SKM-1 (cell line): ENCODE measurements at regions not wholly inside any gene's neighbourhood (a gene's known extent, or its start where the extent isn't known, plus 50 kb on each side); places are given as distances from the start of the nearest gene placed in this dataset.
"Not testable (repeated sequence)": the region's sequence is repeated elsewhere in the genome, so short reads cannot be mapped to it uniquely, and the experiment has no call there.

Source experiments
- DNase-seq: peaks from one replicate; lab custom pipeline; 2025; ENCODE audit not compliant: unreplicated experiment; lab: John Stamatoyannopoulos, UW

DNA sequence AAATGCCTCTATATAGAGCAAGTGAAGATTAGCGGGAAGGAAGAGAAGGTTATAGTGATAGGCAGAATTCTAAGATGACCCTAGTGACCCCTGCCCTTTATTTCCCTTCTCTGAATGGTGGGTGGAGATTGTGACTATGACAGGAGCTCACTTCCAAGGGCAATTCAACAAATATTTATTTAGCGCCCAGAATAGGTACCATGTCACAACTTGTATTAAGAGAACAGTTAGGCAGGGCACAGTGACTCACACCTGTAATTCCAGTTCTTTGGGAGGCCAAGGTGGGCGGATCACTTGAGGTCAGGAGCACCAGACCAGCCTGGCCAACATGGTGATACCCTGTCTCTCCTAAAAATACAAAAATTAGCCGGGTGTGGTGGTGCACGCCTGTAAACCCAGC lies 236.0 kb upstream of the POGK start:
- DNase-seq, result no peak

- no peak for DNase-seq
Measured at GRCh38 chr1:166605137-166605536, 234.1 kb upstream of the POGK start.

- no peak for DNase-seq
Measured at GRCh38 chr1:166612886-166613285, 226.4 kb upstream of the POGK start.

DNA sequence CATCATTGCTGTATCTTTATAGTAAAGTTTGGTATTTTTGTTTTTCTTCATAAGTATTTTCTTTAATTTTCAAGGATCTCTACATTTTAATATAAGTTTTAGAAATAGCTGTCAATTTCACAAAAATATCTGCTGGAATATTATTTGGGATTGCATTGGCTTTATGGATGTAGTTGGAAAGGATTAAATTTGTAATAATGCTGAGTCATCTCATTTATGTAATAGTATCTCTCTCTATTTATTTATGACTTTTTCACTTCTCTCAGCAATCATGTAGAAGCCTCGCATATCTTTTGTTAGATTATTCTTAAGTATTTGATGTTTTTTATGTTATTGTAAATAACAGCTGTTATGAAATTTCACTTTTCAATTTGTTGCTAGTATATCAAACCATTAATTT lies 223.1 kb upstream of the POGK start:
- DNase-seq, result no peak

GRCh38 chr1:166626711-166627110 lies 212.6 kb upstream of the POGK start:
- no peak for DNase-seq

DNA sequence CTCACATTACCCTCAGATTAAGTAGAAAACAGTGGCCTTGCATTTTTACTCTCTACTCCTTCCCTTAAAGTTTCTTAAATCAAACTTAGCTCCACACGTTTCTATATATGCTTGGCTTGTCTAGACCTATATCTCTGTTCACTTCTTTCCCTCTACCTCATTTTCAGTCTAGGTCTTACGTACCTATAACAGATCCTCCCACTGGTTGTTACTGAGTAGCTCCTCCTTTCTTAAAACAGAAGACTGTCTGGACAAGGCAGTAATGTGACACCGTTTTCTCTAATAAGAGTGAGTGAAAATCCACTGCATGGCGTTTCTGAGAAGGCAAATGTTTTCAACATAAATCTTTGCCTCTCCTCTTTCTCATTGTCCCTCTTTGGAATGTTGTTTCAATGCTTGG lies 211.7 kb upstream of the POGK start:
- DNase-seq, result no peak

DNA sequence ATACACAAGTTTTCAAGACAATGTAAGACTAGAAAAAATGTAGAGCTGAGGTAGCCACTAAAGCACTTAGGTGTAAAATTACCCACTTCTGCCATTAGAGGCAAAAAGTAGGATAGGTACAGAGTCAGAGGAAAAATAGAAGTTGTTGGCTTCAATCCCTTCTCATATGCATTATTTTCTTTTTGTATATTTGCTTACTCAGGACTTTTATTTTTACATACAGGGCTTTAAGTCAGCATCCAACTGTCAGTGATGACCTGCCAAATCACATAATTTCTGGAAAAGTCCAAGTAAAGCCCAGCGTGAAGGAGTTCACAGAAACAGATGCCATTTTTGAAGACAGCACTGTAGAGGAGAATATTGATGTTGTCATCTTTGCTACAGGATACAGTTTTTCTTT lies 211.0 kb upstream of the POGK start:
- DNase-seq, result no peak

- no peak for DNase-seq
Measured at GRCh38 chr1:166629946-166630345, 209.3 kb upstream of the POGK start.

- DNase-seq, result no peak
Measured at GRCh38 chr1:166630369-166630768, 208.9 kb upstream of the POGK start.

DNA sequence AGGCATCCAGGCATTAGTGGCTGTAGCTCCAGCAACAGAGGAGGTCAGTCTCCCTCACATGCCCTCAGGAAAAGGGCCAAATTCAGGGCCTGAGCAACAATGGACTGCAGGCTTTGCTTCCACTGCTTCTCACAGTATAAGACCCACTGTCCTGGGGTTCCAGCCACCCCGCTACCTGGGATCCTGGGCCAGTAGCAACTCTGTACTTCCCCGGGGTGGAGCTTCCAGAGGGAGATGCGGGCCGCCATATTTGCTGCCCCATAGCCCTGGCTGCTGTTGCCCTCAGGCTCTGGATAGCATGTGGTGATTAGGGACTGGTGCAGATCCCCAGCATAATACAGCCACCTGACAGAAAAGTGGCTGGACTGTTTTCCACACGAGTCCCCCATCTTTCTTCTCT lies 201.1 kb upstream of the POGK start:
- DNase-seq, result no peak

GRCh38 chr1:166657228-166657627 lies 182.0 kb upstream of the POGK start:
- DNase-seq, result not testable (repeated sequence)

- not testable (repeated sequence) for DNase-seq
Measured at GRCh38 chr1:166666790-166667189, 172.5 kb upstream of the POGK start.

DNA sequence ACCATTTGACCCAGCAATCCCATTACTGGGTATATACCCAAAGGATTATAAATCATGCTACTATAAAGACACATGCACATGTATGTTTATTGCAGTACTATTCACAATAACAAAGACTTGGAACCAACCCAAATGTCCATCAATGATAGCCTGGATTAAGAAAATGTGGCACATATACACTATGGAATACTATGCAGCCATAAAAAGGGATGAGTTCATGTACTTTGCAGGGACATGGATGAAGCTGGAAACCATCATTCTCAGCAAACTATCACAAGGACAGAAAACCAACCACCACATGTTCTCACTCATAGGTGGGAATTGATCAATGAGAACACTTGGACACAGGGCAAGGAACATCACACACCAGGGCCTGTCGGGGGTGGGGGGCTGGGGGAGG lies 171.7 kb upstream of the POGK start:
- not testable (repeated sequence) for DNase-seq

GRCh38 chr1:166671627-166672026 lies 167.6 kb upstream of the POGK start:
- no peak for DNase-seq

GRCh38 chr1:166673722-166674121 lies 165.6 kb upstream of the POGK start:
- no peak for DNase-seq

- DNase-seq, result no peak
Measured at GRCh38 chr1:166675213-166675612, 164.1 kb upstream of the POGK start.

DNA sequence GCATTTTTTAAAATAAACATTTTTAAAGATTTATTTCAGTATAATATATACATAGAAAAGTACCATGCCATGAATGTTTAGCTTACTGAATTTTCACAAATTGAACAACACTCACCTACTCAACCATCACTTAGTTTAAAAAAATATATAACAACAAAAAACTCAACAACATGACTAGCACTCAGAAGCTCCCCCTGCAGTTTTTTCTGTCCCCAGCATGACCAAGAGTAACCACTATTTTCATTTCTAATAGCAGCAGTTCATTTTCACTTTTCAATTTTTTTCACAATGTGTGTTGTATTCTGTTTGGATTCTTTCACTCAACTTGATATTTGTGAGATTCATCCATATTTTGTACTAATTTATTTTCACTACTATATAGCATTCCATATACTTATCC lies 162.3 kb upstream of the POGK start:
- DNase-seq, result no peak

DNA sequence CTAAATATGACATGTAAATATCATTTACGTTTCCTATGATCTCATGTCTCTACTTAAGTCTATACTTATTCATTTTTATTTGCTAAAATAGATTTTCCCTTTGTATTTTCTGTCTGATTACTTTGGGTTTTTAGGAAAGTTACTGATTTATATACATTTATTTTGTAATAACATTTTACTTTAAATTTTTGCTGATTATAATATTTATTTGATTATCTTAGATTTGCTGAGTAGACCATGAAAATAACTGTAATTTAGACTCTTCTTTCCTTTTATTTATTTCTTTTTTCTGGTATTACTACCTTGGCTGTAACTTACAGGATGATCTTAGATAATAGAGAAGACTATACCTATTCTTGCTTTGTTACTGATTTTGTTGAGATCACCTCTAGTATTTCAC lies 159.9 kb upstream of the POGK start:
- DNase-seq, result no peak

DNA sequence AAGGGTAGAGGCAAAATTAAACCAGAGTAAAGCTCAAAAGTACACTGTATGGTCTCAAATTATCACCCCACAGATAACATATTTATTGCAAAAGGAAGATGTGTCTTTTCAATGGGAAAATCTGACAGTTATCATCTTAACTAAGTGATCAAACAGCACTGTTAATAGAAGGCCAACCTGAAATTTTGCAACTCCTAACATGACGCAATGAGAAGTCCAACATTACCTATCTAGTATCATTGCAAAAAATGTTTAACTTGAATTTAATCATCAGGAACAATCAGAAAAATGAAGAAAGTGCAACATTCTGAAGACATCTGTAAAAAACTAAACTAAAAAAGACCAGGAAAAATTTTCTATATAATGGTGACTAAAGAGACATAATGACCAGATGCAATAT lies 156.7 kb upstream of the POGK start:
- no peak for DNase-seq

DNA sequence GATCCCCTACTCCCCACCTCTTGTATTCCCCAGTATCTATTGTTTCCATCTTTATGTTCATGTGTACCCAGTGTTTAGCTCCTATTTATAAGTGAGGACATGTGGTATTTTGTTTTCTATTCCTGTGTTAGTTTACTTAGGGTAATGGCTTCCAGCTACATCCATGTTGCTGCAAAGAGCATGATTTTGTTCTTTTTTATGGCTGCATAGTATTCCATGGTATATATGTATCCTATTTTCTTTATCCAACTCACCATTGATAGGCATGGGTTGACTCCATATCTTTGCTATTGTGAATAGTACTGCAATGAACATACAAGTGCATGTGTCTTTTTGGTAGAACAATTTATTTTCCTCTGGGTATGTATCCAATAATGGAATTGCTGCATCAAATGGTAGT lies 154.6 kb upstream of the POGK start:
- not testable (repeated sequence) for DNase-seq

- no peak for DNase-seq
Measured at GRCh38 chr1:166685200-166685599, 154.1 kb upstream of the POGK start.

DNA sequence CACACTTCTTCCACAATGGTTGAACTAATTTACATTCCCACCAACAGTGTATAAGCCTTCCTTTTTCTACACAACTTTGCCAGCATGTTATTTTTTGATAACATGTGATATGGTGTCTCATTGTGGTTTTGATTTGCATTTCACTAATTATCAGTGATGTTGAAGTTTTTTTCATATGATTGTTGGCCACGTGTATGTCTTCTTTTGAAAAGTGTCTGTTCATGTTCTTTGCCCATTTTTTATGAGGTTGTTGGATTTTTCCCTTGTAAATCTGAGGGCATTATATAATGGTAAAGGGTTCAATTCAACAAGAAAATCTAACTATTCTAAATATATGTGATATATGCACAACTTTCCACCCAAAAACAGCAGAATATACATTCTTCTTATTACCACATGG lies 153.4 kb upstream of the POGK start:
- DNase-seq, result not testable (repeated sequence)

DNA sequence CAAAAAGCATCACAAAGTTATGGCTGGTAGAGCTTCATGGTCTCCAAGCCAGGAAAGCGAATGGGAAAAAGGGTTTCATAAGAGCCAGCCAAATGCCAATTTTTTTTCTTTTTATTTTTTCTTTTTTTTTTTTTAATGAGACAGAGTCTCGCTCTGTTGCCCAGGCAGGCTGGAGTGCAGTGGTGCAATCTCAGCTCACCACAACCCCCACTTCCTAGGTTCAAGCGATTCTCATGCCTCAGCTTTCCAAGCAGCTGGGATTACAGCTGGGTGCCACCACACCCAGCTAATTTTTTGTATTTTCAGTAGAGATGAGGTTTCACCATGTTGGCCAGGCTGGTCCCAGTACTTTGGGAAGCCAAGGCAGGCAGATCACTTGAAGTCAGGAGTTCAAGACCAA lies 148.7 kb upstream of the POGK start:
- not testable (repeated sequence) for DNase-seq

GRCh38 chr1:166691476-166691875 lies 147.8 kb upstream of the POGK start:
- no peak for DNase-seq
